Sigmoid colon (tissue), 3 donors: ENCODE measurements at regions not wholly inside any gene's neighbourhood (a gene's known extent, or its start where the extent isn't known, plus 50 kb on each side); places are given as distances from the start of the nearest gene placed in this dataset.

ENCODE experiments used
- POLR2A ChIP-seq, 2 donors: fragments of 450-650 bp; IDR thresholded peaks; one replicate each; pipeline ENCODE4 v1.6.1; 2016; ENCODE audit warnings: antibody characterized with exemption in 2 of 2, mild to moderate bottlenecking in 2 of 2, moderate library complexity in 2 of 2
- TF ChIP-seq, protein P1 (sequence below), 4 experiments: fragments of 450-650 bp in 3 of 4; fragments of 200-600 bp in 1 of 4; IDR thresholded peaks; one replicate each; pipeline ENCODE4 v1.5.1; 2016 to 2019; ENCODE audit warnings: antibody characterized with exemption in 4 of 4, mild to moderate bottlenecking in 3 of 4, moderate library complexity in 2 of 4

DNA sequence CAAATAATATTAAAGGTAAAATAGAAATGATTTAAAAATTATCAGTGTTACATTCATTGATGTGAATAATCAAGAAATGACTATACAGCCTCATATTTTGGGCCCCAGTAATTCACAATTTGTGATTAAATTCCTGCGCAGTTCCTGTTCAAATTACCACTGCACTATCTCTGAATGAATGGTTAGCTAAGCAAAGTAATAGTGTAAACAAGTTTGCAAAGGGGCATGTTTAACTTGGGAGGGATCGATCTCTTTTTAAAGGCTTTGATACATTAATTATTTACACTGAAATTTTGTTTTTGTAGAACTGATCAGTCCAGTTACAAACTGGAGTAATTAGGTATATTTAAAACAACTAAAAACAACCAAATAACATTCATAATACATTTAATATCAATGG is 784.4 kb downstream of the RPA4 start:
- TF ChIP-seq, protein P1, sequence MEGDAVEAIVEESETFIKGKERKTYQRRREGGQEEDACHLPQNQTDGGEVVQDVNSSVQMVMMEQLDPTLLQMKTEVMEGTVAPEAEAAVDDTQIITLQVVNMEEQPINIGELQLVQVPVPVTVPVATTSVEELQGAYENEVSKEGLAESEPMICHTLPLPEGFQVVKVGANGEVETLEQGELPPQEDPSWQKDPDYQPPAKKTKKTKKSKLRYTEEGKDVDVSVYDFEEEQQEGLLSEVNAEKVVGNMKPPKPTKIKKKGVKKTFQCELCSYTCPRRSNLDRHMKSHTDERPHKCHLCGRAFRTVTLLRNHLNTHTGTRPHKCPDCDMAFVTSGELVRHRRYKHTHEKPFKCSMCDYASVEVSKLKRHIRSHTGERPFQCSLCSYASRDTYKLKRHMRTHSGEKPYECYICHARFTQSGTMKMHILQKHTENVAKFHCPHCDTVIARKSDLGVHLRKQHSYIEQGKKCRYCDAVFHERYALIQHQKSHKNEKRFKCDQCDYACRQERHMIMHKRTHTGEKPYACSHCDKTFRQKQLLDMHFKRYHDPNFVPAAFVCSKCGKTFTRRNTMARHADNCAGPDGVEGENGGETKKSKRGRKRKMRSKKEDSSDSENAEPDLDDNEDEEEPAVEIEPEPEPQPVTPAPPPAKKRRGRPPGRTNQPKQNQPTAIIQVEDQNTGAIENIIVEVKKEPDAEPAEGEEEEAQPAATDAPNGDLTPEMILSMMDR (IDR thresholded peaks at IDR 0.05): no peak
- no peak for TF ChIP-seq POLR2A (IDR thresholded peaks at IDR 0.05)
